Neural cell (in vitro differentiated cells): ENCODE measurements at regions not wholly inside any gene's neighbourhood (a gene's known extent, or its start where the extent isn't known, plus 50 kb on each side); places are given as distances from the start of the nearest gene placed in this dataset.

ENCODE experiments used
- H2AFZ ChIP-seq: fragments of 200-600, 300-800 bp; sonication (generic), shearing (Covaris generic); 2 replicates; pipeline ENCODE4 v1.6.0; 2014; ENCODE audit warnings: low read depth, mild to moderate bottlenecking, antibody characterized with exemption, low read length, moderate library complexity
- H3F3A ChIP-seq: fragments of 200-600 bp; shearing (Covaris generic); 2 replicates; pipeline ENCODE4 v1.6.1; 2016; ENCODE audit warnings: mild to moderate bottlenecking, moderate library complexity, mixed read lengths, antibody characterized with exemption, low read length; ENCODE audit not compliant: insufficient read depth, poor library complexity, severe bottlenecking
- H3K27ac ChIP-seq: fragments of 200-600, 300-800 bp; sonication (generic), shearing (Covaris generic); 2 replicates; pipeline ENCODE4 v1.5.1; 2014; ENCODE audit warnings: mild to moderate bottlenecking, low read length, moderate library complexity
- H3K27me3 ChIP-seq: fragments of 300-800, 200-600 bp; sonication (generic), shearing (Covaris generic); 2 replicates; pipeline ENCODE4 v1.6.0; 2014; ENCODE audit warnings: mild to moderate bottlenecking, low read depth, low read length, moderate library complexity; ENCODE audit not compliant: insufficient read depth
- H3K36me3 ChIP-seq: fragments of 300-800, 200-600 bp; sonication (generic), shearing (Covaris generic); 2 replicates; pipeline ENCODE4 v1.5.1; 2014; ENCODE audit warnings: mild to moderate bottlenecking, antibody characterized with exemption, low read length, moderate library complexity; ENCODE audit not compliant: insufficient read depth
- H3K4me2 ChIP-seq: fragments of 300-800, 200-600 bp; sonication (generic), shearing (Covaris generic); 2 replicates; pipeline ENCODE4 v1.6.0; 2014; ENCODE audit warnings: mild to moderate bottlenecking, low read length
- H3K4me3 ChIP-seq: fragments of 300-800, 200-600 bp; sonication (generic), shearing (Covaris generic); 2 replicates; pipeline ENCODE4 v1.5.1; 2014; ENCODE audit warnings: mild to moderate bottlenecking, low read length, moderate library complexity
- H3K79me2 ChIP-seq: fragments of 200-600 bp; shearing (Covaris generic); replicated peaks from 2 replicates; pipeline ENCODE4 v1.6.0; 2014; ENCODE audit warnings: mild to moderate bottlenecking, low read length, moderate library complexity; ENCODE audit not compliant: insufficient read depth
- H3K9ac ChIP-seq: fragments of 300-800, 200-600 bp; sonication (generic), shearing (Covaris generic); 2 replicates; pipeline ENCODE4 v1.6.1; 2016; ENCODE audit warnings: mild to moderate bottlenecking, low read length, mixed read lengths
- H3K9me2 ChIP-seq: fragments of 200-600 bp; shearing (Covaris generic); 2 replicates; pipeline ENCODE4 v1.6.1; 2016; ENCODE audit warnings: mild to moderate bottlenecking, low read length, mixed read lengths; ENCODE audit not compliant: insufficient read depth
- H3K9me3 ChIP-seq: fragments of 200-600, 300-800 bp; sonication (generic), shearing (Covaris generic); 2 replicates; pipeline ENCODE4 v1.6.1; 2016; ENCODE audit warnings: mild to moderate bottlenecking, mixed run types, low read length, moderate library complexity, mixed read lengths
- H4K20me1 ChIP-seq: fragments of 200-600 bp; shearing (Covaris generic); 2 replicates; pipeline ENCODE4 v1.6.1; 2016; ENCODE audit warnings: mild to moderate bottlenecking, mixed run types; ENCODE audit not compliant: insufficient read depth
- EP300 ChIP-seq: fragments of 450-650 bp; conservative IDR thresholded peaks from 2 replicates; pipeline ENCODE4 v1.6.1; 2014; ENCODE audit warnings: antibody characterized with exemption, mild to moderate bottlenecking, moderate library complexity; ENCODE audit not compliant: poor library complexity, severe bottlenecking
- EZH2 ChIP-seq: fragments of 200-600, 300-800 bp; shearing (Covaris generic), sonication (generic); IDR thresholded peaks from 2 replicates; pipeline ENCODE4 v1.6.1; 2014; ENCODE audit warnings: antibody characterized with exemption, low read length, borderline replicate concordance, mild to moderate bottlenecking; ENCODE audit not compliant: insufficient read depth, poor library complexity, severe bottlenecking
- MXI1 ChIP-seq: fragments of 450-650 bp; conservative IDR thresholded peaks from 2 replicates; pipeline ENCODE4 v1.6.1; 2014; ENCODE audit warnings: antibody characterized with exemption, mild to moderate bottlenecking; ENCODE audit not compliant: poor library complexity, severe bottlenecking
- POLR2AphosphoS5 ChIP-seq: IDR thresholded peaks from 2 replicates; pipeline ENCODE4 v1.6.1; 2012
- RAD21 ChIP-seq: fragments of 450-650 bp; conservative IDR thresholded peaks from 2 replicates; pipeline ENCODE4 v1.6.1; 2014; ENCODE audit warnings: antibody characterized with exemption, mild to moderate bottlenecking, moderate library complexity
- SMC3 ChIP-seq: fragments of 450-650 bp; conservative IDR thresholded peaks from 2 replicates; pipeline ENCODE4 v1.6.1; 2014; ENCODE audit warnings: antibody characterized with exemption, mild to moderate bottlenecking, moderate library complexity; ENCODE audit not compliant: poor library complexity
- TAF1 ChIP-seq: IDR thresholded peaks from 2 replicates; pipeline ENCODE4 v1.6.1; 2012; ENCODE audit warnings: low read depth
- TF ChIP-seq, protein P1 (sequence below): IDR thresholded peaks from 2 replicates; pipeline ENCODE4 v1.6.1; 2012; ENCODE audit warnings: borderline replicate concordance
- TF ChIP-seq, protein P2 (sequence below): fragments of 450-650 bp; IDR thresholded peaks from 2 replicates; pipeline ENCODE4 v1.5.1; 2014; ENCODE audit warnings: antibody characterized with exemption, mild to moderate bottlenecking, moderate library complexity; ENCODE audit not compliant: poor library complexity, severe bottlenecking

DNA sequence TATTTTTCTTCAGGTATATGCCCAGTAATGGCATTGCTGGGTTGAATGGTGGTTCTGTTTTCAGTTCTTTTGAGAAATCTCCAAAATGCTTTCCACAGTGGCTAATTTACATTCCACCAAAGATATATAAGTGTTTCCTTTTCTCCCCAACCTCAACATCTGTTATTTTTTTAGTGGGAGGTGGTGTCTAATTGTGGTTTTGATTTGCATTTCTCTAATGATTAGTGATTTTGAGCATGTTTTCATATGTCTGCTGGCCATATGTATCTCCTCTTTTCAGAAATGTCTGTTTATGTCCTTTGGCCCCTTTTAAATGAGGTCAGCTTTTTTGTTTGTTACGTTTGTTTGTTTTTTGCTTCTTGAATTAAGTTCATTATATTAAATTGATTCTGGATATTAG lies 760.2 kb downstream of the KCNA4 start:
- H3K4me3 ChIP-seq: no peak overlapping the region
- H3K27ac ChIP-seq: no peak overlapping the region
- no peaks in the 10 kb centered on the region for H3K9me3 ChIP-seq
- no peaks in the 10 kb centered on the region for H3K9me2 ChIP-seq
- no peaks in the 10 kb centered on the region for H3K79me2 ChIP-seq
- H3K9ac ChIP-seq: no peak overlapping the region
- H2AFZ ChIP-seq: no peak overlapping the region
- no peaks in the 10 kb centered on the region for H3F3A ChIP-seq
- H3K4me2 ChIP-seq: no peak overlapping the region
- no peak for TF ChIP-seq EZH2
- no peak for TF ChIP-seq SMC3
- TF ChIP-seq EP300: no peak
- TF ChIP-seq, protein P1, sequence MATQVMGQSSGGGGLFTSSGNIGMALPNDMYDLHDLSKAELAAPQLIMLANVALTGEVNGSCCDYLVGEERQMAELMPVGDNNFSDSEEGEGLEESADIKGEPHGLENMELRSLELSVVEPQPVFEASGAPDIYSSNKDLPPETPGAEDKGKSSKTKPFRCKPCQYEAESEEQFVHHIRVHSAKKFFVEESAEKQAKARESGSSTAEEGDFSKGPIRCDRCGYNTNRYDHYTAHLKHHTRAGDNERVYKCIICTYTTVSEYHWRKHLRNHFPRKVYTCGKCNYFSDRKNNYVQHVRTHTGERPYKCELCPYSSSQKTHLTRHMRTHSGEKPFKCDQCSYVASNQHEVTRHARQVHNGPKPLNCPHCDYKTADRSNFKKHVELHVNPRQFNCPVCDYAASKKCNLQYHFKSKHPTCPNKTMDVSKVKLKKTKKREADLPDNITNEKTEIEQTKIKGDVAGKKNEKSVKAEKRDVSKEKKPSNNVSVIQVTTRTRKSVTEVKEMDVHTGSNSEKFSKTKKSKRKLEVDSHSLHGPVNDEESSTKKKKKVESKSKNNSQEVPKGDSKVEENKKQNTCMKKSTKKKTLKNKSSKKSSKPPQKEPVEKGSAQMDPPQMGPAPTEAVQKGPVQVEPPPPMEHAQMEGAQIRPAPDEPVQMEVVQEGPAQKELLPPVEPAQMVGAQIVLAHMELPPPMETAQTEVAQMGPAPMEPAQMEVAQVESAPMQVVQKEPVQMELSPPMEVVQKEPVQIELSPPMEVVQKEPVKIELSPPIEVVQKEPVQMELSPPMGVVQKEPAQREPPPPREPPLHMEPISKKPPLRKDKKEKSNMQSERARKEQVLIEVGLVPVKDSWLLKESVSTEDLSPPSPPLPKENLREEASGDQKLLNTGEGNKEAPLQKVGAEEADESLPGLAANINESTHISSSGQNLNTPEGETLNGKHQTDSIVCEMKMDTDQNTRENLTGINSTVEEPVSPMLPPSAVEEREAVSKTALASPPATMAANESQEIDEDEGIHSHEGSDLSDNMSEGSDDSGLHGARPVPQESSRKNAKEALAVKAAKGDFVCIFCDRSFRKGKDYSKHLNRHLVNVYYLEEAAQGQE: no peak
- TF ChIP-seq TAF1: no peak
- TF ChIP-seq POLR2AphosphoS5: no peak
- TF ChIP-seq, protein P2, sequence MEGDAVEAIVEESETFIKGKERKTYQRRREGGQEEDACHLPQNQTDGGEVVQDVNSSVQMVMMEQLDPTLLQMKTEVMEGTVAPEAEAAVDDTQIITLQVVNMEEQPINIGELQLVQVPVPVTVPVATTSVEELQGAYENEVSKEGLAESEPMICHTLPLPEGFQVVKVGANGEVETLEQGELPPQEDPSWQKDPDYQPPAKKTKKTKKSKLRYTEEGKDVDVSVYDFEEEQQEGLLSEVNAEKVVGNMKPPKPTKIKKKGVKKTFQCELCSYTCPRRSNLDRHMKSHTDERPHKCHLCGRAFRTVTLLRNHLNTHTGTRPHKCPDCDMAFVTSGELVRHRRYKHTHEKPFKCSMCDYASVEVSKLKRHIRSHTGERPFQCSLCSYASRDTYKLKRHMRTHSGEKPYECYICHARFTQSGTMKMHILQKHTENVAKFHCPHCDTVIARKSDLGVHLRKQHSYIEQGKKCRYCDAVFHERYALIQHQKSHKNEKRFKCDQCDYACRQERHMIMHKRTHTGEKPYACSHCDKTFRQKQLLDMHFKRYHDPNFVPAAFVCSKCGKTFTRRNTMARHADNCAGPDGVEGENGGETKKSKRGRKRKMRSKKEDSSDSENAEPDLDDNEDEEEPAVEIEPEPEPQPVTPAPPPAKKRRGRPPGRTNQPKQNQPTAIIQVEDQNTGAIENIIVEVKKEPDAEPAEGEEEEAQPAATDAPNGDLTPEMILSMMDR: no peak
- TF ChIP-seq RAD21: no peak
- no peak for TF ChIP-seq MXI1
- no peaks in the 10 kb centered on the region for H3K36me3 ChIP-seq
- H4K20me1 ChIP-seq: no peaks in the 10 kb centered on the region
- no peaks in the 10 kb centered on the region for H3K27me3 ChIP-seq

DNA sequence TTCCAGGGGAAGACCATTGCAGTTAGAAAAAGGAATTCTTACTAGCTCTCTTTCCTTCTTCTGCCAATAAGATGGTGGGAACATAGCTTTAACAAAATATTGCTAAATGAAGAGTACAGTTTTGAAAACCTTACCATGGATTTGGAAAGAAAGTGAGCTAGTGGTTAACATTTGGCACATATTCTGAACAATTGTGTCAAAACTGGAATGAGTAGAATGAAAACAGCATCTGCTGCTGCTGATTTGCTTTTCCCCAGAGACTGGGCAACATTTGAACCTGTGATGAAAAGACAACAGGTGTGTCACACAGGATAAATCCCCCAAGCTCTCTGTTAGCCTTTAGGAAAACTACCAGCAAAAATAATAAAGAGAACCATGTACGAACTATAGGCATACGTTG lies 761.4 kb downstream of the KCNA4 start:
- Histone ChIP-seq H3K36me3 (no peaks in the 10 kb centered on the region), H3K4me3 (no peak overlapping the region), H3K9ac (no peak overlapping the region), H2AFZ (no peak overlapping the region), H3K4me2 (no peak overlapping the region), H3K79me2 (no peaks in the 10 kb centered on the region), H3K27ac (no peak overlapping the region), H3K27me3 (no peaks in the 10 kb centered on the region), H4K20me1 (no peaks in the 10 kb centered on the region), H3F3A (no peaks in the 10 kb centered on the region), H3K9me2 (no peaks in the 10 kb centered on the region), H3K9me3 (no peaks in the 10 kb centered on the region)
- TF ChIP-seq MXI1 (no peak), EZH2 (no peak), SMC3 (no peak), EP300 (no peak), POLR2AphosphoS5 (no peak), RAD21 (no peak), TAF1 (no peak)
- TF ChIP-seq, protein P1: no peak
- TF ChIP-seq, protein P2: no peak
